NB4 (cell line): ENCODE measurements at regions not wholly inside any gene's neighbourhood (a gene's known extent, or its start where the extent isn't known, plus 50 kb on each side); places are given as distances from the start of the nearest gene placed in this dataset.

Experiments used
- DNase-seq: peaks from one replicate; pipeline ENCODE4 v3.0.0; 2010; ENCODE audit warnings: low read depth
- H3K4me3 ChIP-seq: one replicate; pipeline ENCODE4 v1.5.1; 2011; ENCODE audit warnings: mild to moderate bottlenecking, low read depth, low read length, moderate library complexity
- CTCF ChIP-seq: IDR thresholded peaks from one replicate; pipeline ENCODE4 v1.5.1; 2012; ENCODE audit warnings: low read depth, low read length
- MYC ChIP-seq: IDR thresholded peaks from 2 replicates; pipeline ENCODE4 v1.6.1; 2011; ENCODE audit warnings: low read depth, low read length
- POLR2A ChIP-seq: IDR thresholded peaks from 2 replicates; pipeline ENCODE4 v1.6.1; 2011; ENCODE audit warnings: mild to moderate bottlenecking; ENCODE audit not compliant: insufficient read length; ENCODE audit errors: extremely low read depth
- TF ChIP-seq, protein P1 (sequence below): IDR thresholded peaks from 2 replicates; pipeline ENCODE4 v1.6.1; 2011; ENCODE audit warnings: low read depth, low read length

DNA sequence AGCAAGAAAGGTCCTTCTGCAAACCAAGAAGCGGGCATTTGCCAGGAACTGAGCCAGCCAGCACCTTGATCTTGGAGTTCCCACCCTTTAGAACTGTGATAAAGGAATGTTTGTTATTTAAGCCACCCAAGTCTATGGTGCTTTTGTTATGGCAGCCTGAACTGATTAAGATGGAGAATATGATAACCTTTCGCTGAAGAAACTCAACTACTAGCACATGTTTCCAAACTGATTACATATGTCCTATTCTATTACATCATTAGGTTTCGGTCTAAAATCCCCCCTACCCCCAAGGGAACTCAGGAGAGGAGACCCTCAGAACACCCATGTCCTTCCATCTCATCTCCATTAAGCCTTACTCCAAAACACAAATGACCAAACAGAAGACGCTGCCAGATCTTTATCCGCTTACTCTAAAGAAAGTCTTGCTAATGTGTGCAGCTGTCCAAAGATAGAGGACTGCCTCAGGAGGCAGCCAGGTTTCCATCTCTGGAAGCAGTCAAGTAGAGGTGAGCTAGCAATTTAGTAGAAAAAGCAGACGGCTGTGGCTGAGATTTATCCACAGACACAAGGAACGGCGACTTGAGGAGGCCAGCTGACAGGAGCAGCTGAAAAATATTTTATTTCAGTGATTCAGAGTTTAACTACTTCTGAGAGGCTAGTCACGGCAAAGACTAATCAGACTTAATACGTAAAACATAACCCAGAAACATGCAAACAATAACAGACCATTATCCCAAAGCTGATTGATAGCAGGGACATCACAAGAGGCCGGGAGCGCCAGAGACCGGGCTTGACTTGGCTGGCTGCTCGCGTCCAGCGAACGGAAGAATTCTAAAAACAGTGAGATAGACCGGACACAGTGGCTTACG, 611.4 kb upstream of the CDH5 start:
- H3K4me3 ChIP-seq = no peak overlapping the region
- TF ChIP-seq MYC = no peak
- no peak for TF ChIP-seq POLR2A
- TF ChIP-seq CTCF = no peak
- TF ChIP-seq, protein P1, sequence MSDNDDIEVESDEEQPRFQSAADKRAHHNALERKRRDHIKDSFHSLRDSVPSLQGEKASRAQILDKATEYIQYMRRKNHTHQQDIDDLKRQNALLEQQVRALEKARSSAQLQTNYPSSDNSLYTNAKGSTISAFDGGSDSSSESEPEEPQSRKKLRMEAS = no peak
- no peak for DNase-seq

DNA sequence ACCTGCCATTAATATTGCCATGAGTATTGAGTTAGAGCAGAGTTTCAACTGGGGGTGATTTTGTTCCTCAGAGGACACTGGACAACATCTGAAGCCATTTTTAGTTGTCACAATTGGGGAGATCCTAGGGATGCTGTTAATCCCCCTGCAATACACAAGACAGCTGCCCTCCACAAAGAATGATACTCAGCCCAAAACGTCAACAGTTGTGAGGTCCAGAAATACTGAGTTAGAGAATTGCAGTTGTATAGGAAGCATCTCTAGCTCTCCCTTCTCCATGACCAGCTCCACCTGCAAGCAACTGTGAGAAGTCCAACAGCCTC, 614.0 kb upstream of the CDH5 start:
- H3K4me3 ChIP-seq = no peak overlapping the region
- no peak for DNase-seq

DNA sequence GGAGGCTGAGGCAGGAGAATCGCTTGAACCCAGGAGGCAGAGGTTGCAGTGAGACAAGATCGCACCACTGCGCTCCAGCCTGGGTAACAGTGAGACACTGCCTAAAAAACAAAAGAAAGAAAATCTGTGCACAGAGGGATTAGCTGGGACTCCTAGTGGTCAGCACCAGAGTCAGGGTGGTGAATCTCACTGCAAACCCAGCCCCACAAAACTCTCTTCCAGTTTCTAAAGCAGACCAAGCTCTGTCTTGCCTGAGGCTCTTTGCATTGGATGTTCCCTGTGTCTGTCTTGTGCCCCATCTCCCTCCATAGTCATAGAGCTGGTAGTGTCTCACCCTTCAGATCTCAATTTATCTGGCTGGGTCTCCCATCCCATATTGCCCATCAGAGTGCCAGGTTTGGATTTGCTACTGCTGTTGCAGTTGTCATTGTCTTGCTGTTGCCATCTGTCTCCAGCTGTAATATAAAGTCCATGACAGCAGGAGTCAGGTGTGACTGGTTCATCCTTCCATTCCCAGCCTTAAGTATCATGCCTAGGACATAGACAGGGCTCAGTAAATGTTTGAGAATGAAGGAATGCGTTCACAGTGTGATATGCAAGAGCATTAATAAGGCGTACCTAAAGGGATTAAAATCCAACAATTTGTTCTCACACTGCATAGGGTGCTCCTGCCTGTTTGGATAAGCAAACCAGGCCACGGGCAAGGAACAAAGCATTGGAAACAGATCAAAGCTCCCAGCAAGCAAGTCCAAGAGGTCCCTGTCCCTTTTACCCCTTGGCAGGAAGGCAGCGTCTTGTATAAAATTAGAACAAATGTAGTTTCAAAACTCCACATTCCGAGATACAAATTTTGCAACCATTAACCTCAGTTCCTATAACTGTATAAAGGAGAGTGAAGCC, 614.6 kb upstream of the CDH5 start:
- DNase-seq = no peak
- TF ChIP-seq CTCF (no peak), MYC (no peak), POLR2A (no peak)
- TF ChIP-seq, protein P1 = no peak
- no peak overlapping the region for H3K4me3 ChIP-seq

More for the DNA sequence above, 614.0 kb upstream of the CDH5 start:
- TF ChIP-seq MYC = no peak
- no peak for TF ChIP-seq POLR2A
- TF ChIP-seq, protein P1 = no peak
- no peak for TF ChIP-seq CTCF

DNA sequence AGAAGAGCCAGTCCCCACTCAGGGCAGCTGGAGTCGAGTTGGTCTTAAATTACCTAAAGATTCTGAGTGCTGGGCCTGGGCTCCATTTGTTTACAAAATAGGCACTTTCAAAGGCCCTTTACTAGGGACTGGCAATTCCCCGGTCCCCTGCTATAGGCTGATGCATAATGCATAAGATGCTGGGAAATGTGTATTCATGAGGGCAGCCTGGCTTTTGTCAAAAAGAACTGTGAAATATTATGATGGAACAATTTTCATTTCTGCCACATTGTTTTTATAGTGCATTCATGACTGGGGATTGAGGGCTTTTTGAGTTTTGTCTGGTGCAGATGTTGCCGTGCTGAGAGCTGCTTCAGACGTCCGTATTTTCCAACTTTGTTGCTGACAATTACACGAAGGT, 617.0 kb upstream of the CDH5 start:
- DNase-seq = no peak
- TF ChIP-seq POLR2A (no peak), MYC (no peak), CTCF (no peak)
- no peak overlapping the region for H3K4me3 ChIP-seq

- no peak for DNase-seq
- TF ChIP-seq, protein P1 = no peak
- TF ChIP-seq MYC (no peak), CTCF (no peak), POLR2A (no peak)
- H3K4me3 ChIP-seq = no peak overlapping the region
These were observed 619.5 kb upstream of the CDH5 start for GRCh38 chr16:65746941-65747340.
